ENCODE measurements at regions not wholly inside any gene's neighbourhood (a gene's known extent, or its start where the extent isn't known, plus 50 kb on each side); places are given as distances from the start of the nearest gene placed in this dataset.
A peak's percentile ranks its signal among the peaks of the same experiment; 100 is the strongest.
"Not testable (repeated sequence)": the region's sequence is repeated elsewhere in the genome, so short reads cannot be mapped to it uniquely, and the experiment has no call there.

DNA sequence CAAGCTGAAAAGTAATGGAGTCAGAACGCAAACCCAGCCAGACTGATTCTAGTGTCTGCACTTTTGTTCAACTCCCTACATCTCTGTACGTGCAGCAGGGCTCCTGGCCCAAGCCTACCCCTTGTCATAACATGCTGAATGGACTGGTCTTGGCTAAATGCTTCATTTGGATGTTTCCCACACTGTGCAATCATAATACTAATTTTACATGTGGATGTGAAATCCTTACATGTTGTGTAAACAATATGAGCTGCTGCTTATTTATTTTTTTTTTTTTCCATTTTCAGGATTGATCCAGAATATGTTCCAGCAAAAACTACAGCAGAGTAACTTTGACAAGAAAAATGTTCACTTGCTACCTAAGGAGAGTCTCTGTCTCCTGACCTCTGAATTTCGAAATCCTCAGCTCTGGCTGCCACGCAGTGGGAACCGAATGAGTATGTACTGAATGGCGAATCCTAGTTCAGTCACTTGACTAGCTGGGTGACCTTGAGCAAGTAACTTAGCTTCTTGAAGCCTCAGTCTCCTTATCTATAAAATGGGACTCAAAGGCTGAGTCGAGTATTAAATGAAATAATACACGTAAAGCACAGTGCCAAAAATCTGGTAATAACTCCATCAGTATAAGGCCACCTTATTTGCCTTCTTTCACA lies 133.4 kb downstream of the EHF start:
- DNase-seq (ENCODE audit: low read depth, low spot score): no peak

DNA sequence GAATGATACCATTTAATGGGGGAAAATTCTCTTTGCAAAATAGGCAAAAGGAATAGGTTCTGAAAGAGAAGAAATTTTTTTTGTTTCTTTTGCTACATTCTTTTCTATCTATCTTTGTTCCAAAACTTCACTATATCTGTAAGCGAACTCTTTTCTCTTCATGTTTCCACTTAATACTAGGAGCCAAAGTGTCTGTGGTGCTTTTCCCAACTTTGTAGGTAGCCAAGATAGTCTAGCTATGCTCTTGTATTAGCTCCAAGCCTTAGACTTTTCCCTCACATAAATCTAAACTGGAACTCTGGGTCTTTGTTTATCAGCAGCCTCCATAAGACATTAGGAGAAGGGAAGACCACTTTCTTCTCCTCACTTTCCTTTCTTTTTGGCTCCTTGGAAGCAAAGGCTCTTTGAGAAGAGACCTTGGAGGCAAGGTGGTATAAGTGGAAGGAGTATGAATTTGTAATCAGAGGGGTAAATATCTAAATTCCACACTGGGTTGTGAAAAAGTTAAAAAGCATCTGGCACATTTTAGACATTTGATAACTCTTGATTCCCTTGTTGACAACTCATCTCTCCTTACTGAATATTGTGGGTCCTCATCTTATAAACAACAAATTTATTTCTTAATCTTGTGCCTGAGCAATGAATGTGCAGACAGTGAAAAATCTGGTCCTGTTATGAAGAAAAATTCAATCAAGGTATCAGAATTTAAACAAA lies 130.0 kb downstream of the EHF start:
- no peak for DNase-seq (ENCODE audit: low read depth, low spot score)

DNA sequence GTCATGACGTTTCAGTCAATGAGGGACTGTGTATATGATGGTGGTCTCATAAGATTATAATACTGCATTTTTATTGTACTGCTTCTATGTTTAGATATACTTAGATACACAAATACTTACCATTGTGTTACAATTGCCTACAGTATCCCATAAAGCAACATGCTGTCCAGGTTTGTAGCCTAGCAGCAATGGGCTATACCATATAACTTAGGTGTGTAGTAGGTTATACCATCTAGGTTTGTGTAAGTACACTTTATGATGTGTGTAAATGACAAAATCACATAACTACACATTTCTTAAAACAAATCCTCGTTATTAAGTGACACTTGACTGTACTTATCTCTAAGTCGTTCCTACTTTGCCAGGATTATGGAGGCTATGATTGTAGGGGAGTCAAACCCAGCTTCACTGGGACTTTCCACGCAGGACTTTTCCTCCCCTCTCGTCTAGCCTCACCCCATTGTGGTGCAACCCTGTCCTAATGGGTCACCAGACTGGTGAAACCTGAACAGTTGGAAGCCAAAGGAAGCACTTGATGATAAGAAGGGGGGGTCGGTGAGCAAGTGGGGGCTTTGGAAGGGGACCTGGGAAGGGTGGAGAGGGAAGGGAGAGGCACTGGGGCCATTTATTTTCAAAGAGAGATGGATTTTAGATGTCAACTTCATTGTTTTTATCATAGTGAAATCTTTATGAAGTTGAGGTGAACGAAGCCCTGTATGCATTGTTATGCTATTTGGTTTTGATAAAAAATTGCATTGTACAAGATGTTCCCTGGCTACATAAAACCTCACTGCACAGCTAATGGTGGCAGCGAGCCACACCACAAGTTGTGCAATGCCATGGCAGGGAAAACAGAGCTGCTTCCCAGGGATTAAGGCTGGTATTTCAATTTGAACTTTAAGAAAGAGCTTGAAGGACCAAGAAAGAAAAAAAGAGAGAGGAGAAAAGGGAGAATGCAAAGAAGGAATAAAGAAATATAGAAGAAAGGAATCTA lies 129.1 kb downstream of the EHF start:
- peak; percentile 65 for DNase-seq (ENCODE audit: low read depth, low spot score)

DNA sequence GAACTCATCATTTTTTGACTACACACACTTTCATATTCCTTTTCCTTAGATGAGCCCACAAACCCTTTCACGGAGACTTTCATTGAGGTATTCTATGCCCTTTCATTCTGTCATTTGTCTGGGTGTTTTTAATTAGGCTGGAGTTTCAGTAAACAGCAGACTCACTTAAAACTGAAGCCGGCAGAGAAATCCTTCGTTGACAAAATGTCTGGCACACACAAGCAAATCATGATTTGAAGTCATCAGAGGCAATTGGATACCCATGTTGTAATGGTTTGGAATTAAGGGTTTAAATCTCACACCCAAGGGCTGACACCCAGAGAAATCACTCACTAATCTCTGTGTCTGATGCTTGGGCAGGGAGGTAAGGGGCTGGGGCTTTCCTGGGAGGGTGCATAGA lies 127.1 kb downstream of the EHF start:
- no peak for DNase-seq (ENCODE audit: low read depth, low spot score)

DNA sequence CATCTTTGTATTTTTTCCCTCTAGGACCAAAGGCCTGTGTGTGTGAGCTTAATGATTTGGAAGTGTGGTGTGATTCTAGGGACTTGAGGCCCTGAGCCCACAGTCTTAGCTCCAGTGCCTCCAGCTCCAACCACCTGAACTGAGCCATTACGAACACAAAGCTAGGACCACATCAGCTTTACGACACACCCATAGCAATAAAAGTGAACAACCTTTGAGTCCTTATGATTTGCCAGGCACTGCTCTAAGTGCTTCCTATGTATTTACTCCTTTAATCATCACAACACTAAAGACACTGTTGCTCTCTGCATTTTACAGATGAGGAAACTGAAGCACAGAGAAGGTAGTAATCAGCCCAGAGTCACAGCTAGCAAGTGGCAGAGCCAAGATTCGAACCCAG lies 126.4 kb downstream of the EHF start:
- no peak for DNase-seq (ENCODE audit: low read depth, low spot score)

DNA sequence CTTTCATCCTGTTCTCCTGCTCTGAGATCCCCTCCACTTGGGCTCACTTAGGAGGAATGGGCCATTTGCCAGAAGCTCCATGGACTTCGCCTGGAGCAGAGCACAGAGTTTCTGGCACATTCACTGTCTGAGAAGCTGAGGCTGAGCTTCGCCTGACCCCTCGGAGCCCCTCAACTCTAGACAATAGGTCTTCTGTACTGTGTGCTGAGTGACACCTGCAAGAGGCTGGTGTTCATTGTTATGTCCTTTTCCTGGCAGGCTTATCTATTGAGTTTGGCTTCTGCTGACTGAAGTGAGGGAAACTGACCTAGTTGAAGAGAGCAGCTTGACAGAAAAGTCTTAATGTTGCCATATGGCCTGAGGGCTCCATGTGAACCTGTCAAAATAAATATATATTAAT lies 124.3 kb downstream of the EHF start:
- DNase-seq (ENCODE audit: low read depth, low spot score): no peak

DNA sequence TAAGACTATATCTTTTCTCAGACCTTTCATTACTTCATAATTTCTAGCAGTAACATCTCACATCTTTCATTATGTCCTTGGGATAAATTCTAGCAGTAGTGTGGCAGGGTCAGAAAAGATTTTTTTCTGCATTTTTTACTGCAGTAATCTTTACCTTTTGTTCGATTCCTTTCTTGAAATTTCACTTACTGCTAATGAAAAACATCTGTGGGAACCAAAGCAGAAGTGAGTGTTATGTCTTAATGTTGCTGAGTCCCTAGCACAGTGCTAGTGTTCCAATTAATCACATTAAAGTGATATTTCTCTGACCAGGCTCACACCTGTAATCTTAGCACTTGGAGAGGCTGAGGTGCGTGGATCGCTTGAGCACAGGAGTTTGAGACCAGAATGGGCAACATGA lies 123.6 kb downstream of the EHF start:
- DNase-seq (ENCODE audit: low read depth, low spot score): no peak

DNA sequence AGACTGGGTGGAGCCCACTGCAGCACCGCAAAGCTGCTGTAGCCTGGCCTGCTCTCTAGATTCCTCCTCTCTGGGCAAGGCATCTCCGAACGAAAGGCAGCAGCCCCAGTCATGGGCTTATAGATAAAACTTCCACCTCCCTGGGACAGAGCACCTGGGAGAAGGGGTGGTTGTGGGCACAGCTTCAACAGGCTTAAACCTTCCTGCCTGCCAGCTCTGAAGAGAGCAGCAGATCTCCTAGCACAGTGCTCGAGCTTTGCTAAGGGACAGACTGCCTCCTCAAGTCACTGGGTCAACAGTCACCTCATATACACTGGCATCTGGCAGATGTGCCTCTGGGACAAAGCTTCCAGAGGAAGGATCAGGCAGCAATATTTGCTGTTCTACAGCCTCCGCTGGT lies 117.3 kb downstream of the EHF start:
- DNase-seq (ENCODE audit: low read depth, low spot score): no peak

DNA sequence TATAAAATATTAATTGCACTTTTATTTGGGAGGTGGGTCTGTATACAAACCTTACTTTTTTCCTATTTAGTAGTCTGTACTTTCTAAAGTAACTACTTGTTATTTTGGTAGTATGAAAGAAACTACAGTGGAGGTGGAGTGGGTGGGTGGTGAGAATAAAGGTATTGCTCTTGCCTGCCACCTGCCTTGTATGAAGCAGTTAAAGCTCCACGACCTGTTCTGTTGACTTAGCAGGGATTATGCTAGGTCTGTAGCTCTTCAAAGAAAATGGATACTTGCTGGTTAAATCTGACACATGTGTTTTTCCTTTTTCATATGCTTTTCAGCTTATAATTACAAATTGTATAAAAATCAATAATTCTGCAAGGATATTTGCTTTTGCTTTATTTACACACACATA lies 111.9 kb downstream of the EHF start:
- no peak for DNase-seq (ENCODE audit: low read depth, low spot score)

DNA sequence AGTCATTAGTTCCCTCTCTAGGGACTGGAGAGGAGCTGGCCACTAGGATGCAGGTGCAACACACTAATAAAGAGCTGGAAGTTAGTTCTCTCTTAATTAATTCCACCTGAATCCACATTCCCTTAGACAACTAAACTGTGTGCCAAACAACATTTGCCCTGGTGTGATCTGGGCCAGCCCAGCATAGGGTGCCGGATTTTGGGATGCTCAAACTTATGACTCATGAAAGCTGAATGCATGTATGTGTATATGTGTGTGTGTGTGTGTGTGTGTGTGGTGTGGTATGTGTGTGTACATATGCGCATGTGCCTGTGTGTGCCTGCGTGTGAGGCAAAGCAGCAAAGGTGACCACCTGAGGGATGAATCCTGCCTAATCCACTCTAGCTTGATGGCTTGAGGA lies 110.7 kb downstream of the EHF start:
- DNase-seq (ENCODE audit: low read depth, low spot score): no peak

DNA sequence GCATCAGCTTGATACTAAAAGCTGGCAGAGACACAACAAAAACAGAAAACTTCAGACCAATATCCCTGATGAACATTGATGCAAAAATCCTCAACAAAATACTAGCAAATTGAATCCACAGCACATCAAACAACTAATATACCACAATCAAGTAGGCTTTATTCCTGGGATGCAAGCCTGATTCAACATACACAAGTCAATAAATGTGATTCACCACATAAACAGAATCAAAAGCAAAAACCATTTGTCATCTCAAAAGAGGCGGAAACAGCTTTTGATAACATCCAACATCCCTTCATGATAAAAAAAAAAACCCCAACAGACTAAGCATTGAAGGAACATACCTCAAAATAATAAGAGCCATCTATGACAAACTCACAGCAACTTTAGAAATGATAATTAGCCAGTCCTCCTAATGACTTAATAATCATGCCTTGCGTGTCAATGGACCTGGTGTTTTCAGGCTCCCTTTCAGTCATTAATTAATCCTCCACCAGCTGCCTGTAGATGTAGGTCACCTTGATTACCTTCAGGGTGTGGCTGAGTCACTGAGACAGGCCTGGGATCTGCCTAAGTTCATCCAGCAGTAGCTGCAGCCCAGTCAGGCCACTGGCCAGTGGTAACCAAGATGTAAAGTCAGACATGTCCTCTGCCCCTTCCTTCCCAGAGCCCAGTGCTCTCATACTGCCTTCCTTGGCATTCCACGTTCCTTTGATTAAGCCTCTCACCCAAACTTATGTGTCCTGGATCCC lies 109.8 kb downstream of the EHF start:
- no peak for DNase-seq (ENCODE audit: low read depth, low spot score)

DNA sequence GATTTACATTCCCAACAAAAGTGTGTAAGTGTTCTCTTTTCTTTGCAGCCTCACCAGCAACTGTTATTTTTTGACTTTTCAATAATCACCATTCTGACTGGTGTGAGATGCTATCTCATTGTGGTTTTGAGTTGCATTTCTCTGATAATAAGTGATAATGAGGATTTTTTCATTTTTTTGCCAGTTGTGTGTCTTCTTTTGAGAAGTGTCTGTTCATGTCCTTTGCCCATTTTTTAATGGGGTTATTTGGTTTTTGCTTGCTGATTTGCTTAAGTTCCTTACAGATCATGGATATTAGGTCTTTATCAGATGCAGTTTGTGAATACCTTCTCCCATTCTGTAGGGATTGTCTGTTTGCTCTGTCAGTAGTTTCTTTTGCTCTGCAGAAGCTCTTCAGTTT lies 107.7 kb downstream of the EHF start:
- no peak for DNase-seq (ENCODE audit: low read depth, low spot score)

DNA sequence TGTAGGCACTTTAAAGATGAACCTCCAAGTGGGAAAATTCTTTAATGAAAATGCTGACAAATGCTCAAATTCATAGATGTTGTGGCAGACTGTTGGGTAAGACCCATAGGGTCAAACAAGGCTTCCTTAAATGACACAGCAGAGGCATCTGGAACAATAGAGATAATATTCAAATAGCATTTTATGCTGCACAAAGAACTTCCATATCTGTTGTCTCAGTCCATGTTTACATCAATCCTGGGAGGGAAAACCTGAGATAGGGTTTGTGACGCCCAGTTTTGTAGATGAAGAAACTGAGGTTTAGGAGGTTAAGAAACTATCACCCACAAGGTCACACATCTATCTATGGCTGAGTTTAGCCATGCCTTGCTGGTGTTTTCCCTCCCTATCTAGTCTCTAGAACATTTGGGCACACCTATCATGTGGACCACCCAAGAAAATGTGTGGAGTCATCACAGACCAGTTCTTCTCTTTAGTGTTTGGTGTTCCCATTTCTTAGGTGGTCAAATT lies 106.4 kb downstream of the EHF start:
- DNase-seq (ENCODE audit: low read depth, low spot score): no peak

DNA sequence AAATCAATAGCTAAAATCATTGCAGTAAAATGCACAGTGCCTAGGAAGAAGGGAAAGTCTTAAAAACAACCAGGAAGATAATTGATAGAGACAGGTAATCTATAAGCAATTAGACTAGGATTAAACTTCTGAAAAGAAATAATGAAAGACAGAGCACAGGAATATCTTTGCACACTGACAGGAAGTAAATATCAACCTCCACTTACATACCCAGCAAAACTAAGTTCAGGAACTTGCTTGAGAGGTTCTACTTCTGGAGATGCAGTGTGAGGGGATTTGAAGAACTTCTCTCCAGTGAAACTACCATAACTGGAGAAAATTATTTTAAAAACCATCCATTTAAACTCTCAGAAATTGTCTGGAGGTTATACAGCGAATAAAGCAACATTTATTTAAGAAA lies 104.1 kb downstream of the EHF start:
- no peak for DNase-seq (ENCODE audit: low read depth, low spot score)

DNA sequence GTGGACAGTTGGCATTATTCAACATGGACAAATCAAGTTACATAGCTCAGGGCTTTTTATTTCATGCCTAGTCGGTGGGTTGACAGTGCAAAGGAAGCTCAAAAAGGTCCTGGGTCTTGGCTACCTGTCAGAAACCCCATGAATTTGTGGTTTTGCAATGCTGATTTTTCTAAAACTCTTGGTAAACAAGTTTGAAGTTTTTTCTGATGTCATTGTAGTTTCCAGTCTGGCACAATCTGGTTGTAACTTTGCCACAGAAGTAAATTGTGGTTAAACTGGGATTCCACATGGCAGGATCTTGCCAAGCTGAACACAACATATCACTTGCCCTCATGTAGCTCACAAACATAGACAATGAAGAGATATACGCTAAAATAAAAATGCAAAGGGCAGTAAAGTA lies 100.8 kb downstream of the EHF start:
- no peak for DNase-seq (ENCODE audit: low read depth, low spot score)

DNA sequence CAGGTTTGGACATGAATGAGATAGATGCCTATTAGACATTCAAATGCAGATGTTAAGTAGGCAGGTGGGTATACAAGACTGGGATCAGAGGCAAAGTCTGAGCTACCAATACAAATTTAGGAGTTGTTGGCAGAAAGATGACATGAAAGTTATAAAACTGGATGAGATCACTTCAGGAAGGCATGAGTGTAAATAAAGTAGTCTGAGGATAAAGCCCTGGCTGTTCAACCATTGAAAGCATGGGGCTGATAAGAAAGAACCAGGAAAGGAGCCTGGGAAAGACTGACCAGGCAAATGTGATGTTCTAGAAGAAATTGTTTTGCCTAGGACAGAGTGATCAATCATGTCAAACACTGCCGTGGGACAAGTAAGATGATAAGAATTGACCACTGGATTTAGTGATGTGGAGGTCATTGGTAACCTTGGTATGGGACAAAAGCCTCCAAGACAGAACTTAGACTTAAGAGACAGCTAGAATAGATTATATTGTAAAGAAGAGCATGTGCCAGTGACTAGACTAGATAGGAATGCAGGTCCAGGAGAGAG lies 98.5 kb downstream of the EHF start:
- DNase-seq (ENCODE audit: low read depth, low spot score): no peak

DNA sequence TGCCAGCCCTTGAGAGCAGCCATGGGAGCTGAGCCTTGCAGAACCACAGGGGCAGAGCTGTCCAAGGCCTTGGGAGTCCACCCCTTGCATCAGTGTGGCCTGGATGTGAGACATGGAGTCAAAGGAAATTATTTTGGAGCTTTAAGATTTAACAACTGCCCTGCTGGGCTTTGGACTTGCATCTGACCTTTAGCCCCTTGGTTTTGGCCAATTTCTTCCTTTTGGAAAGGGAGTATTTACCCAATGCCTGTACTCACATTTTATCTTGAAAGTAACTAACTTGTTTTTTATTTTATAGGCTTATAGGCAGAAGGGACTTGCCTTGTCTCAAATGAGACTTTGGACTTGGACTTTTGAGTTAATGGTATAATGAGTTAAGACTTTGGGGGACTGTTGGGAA lies 92.7 kb downstream of the EHF start:
- not testable (repeated sequence) for DNase-seq (ENCODE audit: low read depth, low spot score)
